NCI-H1930 (cell line): ENCODE measurements at regions not wholly inside any gene's neighbourhood (a gene's known extent, or its start where the extent isn't known, plus 50 kb on each side); places are given as distances from the start of the nearest gene placed in this dataset.
"Not testable (repeated sequence)": the region's sequence is repeated elsewhere in the genome, so short reads cannot be mapped to it uniquely, and the experiment has no call there.

Experiments
- DNase-seq, 2 experiments: peaks; one replicate each; lab custom pipeline; 2025; lab: John Stamatoyannopoulos, UW

- no peak for DNase-seq
These were observed 233.0 kb upstream of the PRKD1 start for GRCh38 chr14:30160608-30161007.

GRCh38 chr14:30162066-30162465 lies 234.4 kb upstream of the PRKD1 start:
- DNase-seq = no peak

- DNase-seq = no peak
These were observed 237.6 kb upstream of the PRKD1 start for GRCh38 chr14:30165255-30165654.

GRCh38 chr14:30177781-30178180 lies 250.1 kb upstream of the PRKD1 start:
- no peak for DNase-seq

GRCh38 chr14:30179381-30180130 lies 251.9 kb upstream of the PRKD1 start:
- no peak for DNase-seq

- no peak for DNase-seq
These were observed 252.6 kb upstream of the PRKD1 start for GRCh38 chr14:30180219-30180618.

GRCh38 chr14:30185832-30186231 lies 258.2 kb upstream of the PRKD1 start:
- no peak for DNase-seq

GRCh38 chr14:30191639-30192279 lies 264.1 kb upstream of the PRKD1 start:
- no peak for DNase-seq

- no peak for DNase-seq
These were observed 265.5 kb upstream of the PRKD1 start for GRCh38 chr14:30193101-30193500.

- DNase-seq = no peak
These were observed 266.3 kb upstream of the PRKD1 start for GRCh38 chr14:30193845-30194501.

GRCh38 chr14:30194741-30195148 lies 267.1 kb upstream of the PRKD1 start:
- DNase-seq = no peak

GRCh38 chr14:30195941-30196340 lies 268.3 kb upstream of the PRKD1 start:
- no peak for DNase-seq

GRCh38 chr14:30196861-30197260 lies 269.2 kb upstream of the PRKD1 start:
- DNase-seq = no peak

- not testable (repeated sequence) for DNase-seq
These were observed 271.1 kb upstream of the PRKD1 start for GRCh38 chr14:30198720-30199119.

GRCh38 chr14:30204431-30204980 lies 276.9 kb upstream of the PRKD1 start:
- no peak for DNase-seq

GRCh38 chr14:30209136-30209535 lies 281.5 kb upstream of the PRKD1 start:
- DNase-seq = no peak

- DNase-seq = no peak
These were observed 283.0 kb upstream of the PRKD1 start for GRCh38 chr14:30210630-30211029.

- DNase-seq = no peak
These were observed 283.7 kb upstream of the PRKD1 start for GRCh38 chr14:30211326-30211725.

- DNase-seq = no peak
These were observed 286.4 kb upstream of the PRKD1 start for GRCh38 chr14:30214014-30214413.

- peak; percentile 22 to 24 for DNase-seq
These were observed 286.9 kb upstream of the PRKD1 start for GRCh38 chr14:30214461-30215090.

- DNase-seq = no peak
These were observed 291.3 kb upstream of the PRKD1 start for GRCh38 chr14:30218907-30219306.

GRCh38 chr14:30221546-30221945 lies 293.9 kb upstream of the PRKD1 start:
- no peak for DNase-seq
